Panc1 (cell line): ENCODE measurements at regions not wholly inside any gene's neighbourhood (a gene's known extent, or its start where the extent isn't known, plus 50 kb on each side); places are given as distances from the start of the nearest gene placed in this dataset.

Experiments
- CTCF ChIP-seq: fragments of 450-650 bp; IDR thresholded peaks from 2 replicates; pipeline ENCODE4 v1.5.1; 2017; ENCODE audit warnings: mild to moderate bottlenecking
- REST ChIP-seq, 2 experiments: IDR thresholded peaks; 2 replicates each; pipeline ENCODE4 v1.6.1; 2011 to 2012; ENCODE audit warnings: low read depth in 2 of 2, control low read depth in 1 of 2, low read length in 1 of 2, mild to moderate bottlenecking in 1 of 2, moderate library complexity in 1 of 2; ENCODE audit not compliant: insufficient read depth in 1 of 2

DNA sequence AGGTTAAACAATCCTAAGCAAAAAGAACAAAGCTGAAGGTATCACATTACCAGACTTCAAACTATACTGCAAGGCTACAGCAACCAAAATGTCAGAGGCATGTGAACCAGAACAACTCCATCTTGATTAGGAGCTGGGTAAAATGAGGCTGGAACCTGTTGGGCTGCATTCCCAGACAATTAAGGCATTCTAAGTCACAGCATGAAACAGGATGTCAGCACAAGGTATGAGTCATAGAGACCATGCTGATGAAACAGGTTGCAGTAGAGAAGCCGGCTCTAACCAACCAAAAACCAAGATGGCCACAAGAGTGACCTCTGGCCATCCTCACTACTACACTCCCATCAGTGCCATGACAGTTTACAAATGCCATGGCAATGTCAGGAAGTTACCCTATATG, 252.0 kb downstream of the RASEF start:
- TF ChIP-seq CTCF (no peak), REST (IDR thresholded peaks at IDR 0.05; ENCODE audit: insufficient read depth in 1 of 2, low read depth in 2 of 2, low read length in 1 of 2) (no peak)
